ENCODE measurements at regions not wholly inside any gene's neighbourhood (a gene's known extent, or its start where the extent isn't known, plus 50 kb on each side); places are given as distances from the start of the nearest gene placed in this dataset.

DNA sequence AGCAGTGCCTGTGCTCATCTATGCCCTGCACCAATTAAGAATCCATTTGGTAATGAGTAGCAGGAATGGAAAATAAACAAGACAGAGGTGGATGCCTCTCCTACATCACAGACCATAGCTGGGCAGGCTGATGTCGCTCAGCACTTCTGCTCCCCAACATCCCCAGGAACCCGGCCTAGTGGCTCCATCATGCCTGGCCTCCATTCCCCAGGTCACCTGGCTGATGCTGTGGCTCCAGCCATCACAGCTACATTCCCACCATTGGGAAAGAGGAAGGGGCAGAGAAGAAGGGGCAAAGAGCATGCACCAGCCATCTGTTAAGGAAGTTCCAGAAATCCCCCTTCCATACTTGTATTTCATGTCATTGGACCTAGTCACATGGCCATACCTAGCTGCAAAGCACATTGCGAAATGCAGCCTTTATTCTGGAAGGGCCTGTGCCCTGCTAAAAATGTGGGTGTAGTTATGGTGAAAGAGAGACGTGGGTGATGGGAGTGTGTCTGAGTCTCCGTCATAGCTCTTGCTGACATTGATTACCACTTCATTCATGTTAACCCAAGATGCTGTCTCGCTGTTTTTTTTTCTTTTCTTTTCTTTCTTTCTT lies 86.1 kb upstream of the ADAMTS2 start:
- TF ChIP-seq PPARA (CRISPR knock-in tag; IDR thresholded peaks at IDR 0.05; ENCODE audit: borderline replicate concordance), result no peak
- no peak for TF ChIP-seq OSR1 (CRISPR knock-in tag; IDR thresholded peaks at IDR 0.05)
- no peak for TF ChIP-seq TCF4 (CRISPR knock-in tag; IDR thresholded peaks at IDR 0.05; ENCODE audit: borderline replicate concordance)
- no peak for TF ChIP-seq ZNF565 (CRISPR knock-in tag; conservative IDR thresholded peaks at IDR 0.05; ENCODE audit: low read depth)

Data from SK-N-SH treated with all-trans-retinoic acid at 6 μM for 48 hours (cell line).